ENCODE measurements at regions not wholly inside any gene's neighbourhood (a gene's known extent, or its start where the extent isn't known, plus 50 kb on each side); places are given as distances from the start of the nearest gene placed in this dataset.

DNA sequence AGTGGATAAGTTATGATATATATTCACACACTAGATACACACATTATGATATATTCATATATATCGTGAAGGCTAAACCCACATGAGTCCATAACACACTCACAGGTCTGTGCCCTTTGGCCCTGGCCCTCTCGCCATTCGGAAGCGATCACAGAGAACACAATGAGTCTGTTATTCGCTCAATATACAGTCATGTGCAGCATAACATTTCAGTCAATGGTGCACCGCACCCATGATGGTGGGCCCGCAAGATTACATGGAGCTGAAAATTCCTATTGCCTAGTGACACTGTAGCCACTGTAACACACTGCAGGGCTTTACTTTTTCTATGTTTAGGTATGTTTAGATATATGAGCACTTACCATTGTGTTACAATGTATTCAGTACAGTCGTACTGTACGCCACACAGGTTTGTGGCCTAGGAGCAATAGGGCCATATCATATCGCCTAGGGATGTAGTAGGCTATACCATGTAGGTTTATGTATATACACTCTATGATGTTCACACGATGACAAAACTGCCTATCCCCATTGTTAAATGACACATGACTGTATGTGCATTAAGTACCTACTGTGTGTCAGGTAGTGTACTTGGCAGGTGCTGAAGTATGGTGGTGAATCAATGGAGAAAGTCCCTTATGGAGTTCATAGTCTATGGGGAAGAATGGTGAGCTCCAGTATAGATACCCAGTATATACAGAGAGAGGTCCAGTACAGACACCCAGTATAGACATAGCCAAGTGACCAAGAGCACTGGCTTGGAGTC is 198.8 kb upstream of the KLF14 start:
- DNase-seq = no peak

- no peak for DNase-seq
Observed at GRCh38 chr7:130933919-130934318, 199.9 kb upstream of the KLF14 start.

DNA sequence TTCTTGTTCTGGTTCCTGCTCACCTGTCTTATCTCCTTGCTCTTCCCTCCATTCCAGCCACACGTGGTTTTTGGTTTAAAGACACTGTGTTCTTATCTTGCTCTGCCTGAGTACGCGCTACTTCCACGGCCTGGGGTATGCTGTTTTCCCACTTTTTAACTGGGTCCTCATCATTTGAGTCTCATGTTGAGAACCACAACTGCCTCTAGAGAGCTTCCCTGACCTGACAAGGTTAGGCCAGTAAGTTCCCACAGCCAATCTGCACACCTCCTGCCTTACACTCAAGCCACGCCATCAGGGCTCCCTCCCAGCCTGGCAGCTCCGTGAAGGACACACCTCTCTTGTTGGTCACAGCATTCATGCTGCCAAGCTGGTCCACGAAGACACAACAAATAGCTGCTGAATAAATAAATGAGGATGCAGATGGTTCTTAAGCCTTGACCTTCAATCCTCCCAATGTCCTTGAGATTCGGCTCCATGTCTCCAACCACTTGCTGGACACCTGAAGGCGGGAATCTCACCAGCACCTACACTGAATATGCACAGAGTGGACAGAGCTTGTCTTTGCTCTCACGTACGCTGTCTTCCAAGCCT is 201.7 kb upstream of the KLF14 start:
- DNase-seq = peak; percentile 34

DNA sequence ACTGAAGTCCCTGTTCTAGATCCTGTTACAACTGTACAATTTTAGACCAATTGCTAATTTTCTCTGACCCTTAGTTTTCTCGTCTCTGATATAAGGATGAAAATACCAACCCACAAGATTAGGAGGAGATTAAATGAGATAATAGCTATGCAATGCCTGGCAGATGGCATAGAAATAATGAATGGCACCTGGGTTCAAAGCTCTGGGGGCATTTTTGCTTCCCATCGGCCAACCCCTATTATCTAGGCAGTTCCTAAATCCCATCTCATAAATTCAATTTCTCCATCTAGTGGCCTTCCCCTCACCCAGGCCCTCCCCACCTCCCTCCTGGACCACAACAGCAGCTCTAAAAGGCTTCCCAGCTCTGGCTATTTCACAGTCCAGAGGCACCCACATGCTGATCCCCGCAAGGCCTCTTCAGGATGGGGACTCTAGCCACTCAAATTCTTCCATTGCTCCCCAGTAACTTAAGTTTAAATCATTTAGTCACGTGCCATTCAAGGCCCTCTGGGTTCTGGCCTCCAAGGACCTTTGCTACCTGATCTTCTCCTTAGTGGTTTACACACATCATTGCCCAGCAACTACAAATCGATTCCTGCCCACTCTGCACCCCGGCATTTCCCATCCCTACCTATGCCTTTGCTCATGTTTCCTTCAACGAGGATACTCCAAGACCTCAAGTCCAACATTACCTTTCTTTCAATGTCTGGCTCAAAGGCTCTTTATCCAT is 202.4 kb upstream of the KLF14 start:
- DNase-seq = no peak

- DNase-seq = no peak
Observed at GRCh38 chr7:130937016-130937415, 203.0 kb upstream of the KLF14 start.

DNA sequence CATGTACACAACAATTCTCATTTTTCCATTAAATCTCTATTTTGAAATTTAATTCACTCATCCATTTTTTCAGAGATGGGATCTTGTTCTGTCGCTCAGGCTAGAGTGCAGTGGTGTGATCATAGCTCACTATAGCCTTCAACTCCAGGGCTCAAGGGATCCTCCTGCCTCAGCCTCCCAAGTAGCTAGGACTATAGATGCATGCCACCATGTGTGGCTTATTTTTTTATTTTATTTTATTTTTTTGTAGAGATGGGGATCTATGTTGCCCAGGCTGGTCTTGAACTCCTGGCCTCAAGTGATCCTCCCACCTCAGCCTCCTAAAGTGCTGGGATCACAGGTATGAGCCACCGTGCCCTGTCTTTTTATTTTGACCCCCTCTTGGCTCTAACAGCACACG is 203.8 kb upstream of the KLF14 start:
- no peak for DNase-seq

GRCh38 chr7:130938661-130939060 is 204.7 kb upstream of the KLF14 start:
- no peak for DNase-seq

DNA sequence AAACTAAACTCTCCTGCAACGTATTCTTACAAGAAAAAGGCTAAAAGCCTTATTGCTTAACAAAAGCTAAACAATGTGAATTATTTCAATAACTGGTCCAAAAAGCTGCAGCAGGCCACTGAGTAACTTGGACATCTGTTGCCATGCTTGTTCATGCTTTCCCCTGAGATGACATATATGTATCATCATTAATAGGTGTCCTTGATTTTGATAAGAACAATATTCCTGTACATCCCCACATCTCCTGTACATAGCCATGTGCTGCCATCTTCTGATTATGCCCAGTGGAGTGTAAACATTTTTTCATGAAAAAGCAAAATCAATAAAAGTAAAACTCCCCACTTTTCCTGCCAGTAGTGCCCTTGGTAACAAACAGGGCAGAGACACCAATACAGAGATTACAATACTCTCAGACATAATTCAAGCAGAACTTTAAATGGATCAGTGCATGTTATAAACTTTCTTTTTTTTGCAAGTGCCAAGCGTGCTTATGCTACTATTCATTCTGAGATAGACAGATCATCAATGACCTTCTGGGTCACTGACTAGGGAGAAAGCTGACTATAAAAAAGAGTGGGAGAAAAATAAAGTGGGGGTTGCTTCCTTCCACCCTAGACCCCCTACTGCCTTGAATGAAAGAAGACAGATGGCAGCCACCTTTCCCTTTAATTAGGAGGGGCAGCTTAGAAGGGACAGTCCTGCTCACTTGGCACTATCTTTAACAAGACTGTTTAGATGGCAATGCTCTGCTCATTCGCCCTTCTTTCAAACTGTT is 205.5 kb upstream of the KLF14 start:
- DNase-seq = no peak

DNA sequence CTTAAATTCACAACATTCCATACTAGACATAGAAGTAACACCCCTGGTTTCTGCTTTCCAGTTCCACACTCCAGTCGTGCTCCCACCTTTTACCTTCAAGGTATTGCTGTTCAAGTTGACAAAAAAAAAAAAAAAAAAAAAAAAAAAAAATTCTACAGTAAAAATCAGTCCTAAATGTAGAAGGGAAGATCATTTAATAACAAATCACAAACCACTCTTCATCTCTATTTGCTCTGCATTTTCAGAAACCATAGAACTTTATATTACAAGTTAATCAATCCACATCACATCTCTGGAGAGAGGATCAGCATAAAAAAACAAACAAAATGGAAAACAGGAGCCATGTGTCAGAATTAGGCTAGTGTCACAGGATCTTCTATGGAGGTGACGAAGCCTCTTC is 206.3 kb upstream of the KLF14 start:
- DNase-seq = no peak

DNA sequence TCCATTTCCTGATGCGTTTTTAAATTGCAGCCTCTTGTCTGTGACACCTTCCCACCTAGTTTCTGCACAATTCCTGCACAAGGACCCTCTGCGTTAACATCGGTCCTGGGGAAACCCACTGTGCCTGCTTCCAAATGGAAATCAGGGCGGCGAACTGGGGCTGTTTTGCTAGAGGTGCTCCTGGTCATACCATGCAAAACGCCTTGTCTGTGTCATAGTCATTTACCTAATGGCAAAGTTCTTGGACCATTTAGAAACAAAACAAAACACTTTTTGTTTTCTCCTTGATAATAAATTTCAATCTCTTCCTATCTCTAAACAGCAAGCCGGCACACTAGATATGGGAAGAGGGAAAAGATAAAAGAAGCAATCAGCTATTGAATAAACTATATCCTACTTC is 206.9 kb upstream of the KLF14 start:
- DNase-seq = peak; percentile 19

DNA sequence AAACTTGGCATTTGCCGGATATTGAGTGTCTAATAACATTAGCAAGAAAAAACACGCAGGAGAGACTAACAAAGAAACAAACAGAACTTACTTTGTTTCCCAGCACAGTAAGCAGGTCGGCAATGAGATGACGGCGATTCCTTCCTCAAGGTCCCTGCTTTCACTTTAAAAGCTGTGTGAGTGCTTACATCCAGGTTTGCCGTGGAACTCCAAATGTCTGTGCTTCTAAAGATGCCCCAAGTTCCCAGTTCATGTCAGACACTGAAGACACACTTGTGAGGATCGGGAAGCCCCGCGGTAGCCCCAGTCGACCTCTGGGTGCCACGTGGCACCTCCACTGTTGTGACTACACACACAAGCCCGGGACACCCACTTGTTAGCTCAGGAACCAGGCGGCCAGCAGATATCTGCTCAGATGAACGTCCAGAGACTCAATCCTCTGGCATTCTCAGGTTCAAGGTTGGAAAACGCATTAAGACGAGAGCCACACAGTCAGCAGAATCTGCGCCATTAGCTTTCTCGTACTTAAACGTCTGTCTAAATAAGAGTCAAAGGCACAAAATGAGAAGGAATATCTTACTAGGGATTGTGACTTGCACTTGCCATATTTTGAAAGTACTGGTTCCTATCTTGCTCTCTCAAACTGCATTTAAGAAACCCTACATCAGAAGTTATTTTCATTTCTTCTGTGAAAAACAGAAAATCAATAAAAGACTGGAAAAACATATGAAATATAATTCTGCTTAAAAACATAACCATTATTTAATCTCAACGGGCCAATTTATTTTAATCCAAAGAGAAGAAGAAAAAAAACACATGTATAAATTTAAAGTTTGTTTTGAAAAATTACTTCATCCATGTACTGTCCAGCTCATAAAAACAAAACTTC is 207.6 kb upstream of the KLF14 start:
- peak; percentile 55 for DNase-seq

DNA sequence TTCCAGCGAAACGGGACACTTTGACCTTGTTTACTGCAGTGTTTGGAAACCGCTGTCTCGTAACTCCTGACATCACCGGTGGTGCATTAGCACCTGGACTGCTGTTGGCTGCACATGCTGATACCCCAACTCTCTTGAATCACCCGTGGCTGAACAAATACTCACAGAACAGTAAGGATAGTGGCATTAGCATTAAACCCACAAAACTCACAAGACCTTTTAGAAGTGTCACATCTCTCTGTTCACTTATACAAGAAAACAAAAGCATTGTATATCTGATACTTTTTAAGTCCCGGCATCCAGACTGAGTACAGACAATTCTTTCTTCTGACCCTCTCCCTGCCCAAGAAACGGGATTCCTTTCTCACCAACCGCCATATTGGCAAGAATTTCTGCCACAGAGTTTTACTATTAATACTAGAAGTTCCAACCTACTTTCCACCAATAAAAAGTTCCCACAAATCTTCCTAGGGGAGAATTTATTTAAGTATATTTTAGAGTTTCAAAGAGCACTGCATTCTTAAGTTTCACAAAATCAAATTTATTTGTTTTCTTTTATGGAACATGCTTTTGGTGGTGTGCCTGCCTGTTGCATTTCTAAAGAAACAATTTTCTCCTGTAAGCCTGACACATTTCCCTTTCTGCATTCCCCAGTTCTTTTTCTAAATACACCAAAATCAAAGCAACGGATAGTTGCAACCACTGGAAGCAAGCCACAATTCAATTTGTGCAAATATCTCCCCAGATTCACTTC is 208.4 kb upstream of the KLF14 start:
- no peak for DNase-seq

DNA sequence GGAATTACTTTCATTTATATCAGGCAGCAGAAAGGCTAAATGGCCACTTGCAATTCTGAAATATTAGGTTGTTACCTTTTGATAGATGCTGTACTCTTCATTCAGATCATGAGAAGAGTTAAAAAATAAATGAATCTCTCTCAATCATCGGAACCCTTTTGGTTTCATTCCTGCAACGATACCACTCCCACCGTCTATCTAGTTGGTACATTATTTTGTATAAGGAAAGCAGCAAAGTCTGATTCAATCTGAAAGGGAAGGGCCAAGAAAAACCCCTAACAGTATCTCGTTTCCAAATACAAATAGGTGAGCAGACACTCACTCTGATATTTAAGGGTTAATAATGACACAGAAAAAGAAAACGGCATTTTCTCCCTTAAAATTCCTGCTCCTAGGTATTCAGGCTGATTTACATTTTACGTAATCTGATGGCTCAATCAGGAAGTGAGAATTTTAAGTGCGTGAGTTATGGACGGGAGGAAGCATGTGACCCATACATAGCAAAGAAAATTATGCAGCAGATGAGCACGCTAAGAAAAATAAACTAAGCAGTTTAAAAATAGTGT is 209.4 kb upstream of the KLF14 start:
- DNase-seq = peak; percentile 56

GRCh38 chr7:130943981-130944380 is 210.0 kb upstream of the KLF14 start:
- DNase-seq = no peak

- DNase-seq = no peak
Observed at GRCh38 chr7:130944997-130945396, 211.0 kb upstream of the KLF14 start.

DNA sequence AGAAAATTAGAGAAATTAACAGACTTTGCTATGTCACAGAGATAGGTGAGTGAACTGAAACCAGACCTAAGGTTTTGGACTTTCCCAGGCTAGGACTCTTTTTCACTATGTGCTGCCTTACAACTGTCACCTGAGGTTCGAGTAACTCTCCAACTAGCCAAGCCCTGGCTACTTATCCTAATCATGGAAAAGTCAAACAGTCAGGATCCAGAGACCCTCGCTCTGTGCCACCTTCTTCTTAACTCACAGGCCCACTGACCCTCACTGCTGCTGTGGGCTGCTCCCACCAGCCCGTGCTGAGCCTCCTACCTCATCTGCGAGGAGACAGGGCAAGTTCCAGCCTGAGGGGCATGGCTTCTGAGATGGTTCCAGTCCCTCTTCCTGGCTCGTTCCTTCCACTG is 211.4 kb upstream of the KLF14 start:
- no peak for DNase-seq

- DNase-seq = no peak
Observed at GRCh38 chr7:130946114-130946513, 212.1 kb upstream of the KLF14 start.

DNA sequence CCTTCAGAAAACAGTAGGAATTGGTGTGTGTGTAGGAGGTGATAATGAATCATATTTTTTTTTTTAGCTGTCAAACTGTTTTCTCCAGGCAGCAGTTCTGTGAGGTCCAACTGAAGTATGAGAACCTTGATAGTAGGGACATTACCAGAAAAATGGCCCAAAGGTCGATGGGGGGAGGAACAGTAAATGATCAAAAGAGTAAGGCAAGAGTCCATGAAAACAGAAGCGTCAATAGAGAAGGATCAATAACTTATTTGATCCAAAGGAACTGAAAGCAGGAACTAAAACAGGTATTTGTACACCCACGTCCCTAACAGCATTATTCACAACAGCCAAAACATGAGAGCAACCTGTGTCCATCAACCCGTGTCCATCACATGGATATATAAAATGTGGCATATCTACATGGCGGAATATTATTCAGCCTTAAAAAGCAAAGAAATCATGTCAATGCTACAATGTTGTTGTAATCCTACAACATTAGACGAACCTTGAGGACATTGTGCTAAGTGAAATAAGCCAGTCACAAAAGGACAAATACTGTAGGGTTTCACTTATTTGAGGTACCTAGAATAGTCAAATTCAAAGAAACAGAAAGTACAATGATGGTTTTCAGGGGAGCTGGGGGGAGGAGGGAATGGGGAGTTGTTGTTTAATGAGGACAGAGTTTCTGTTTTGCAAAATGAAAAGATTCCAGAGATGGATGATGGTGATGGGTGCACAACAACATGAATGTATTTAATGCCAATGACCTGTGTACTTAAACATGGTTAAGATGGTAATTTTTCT is 214.0 kb upstream of the KLF14 start:
- DNase-seq = no peak

DNA sequence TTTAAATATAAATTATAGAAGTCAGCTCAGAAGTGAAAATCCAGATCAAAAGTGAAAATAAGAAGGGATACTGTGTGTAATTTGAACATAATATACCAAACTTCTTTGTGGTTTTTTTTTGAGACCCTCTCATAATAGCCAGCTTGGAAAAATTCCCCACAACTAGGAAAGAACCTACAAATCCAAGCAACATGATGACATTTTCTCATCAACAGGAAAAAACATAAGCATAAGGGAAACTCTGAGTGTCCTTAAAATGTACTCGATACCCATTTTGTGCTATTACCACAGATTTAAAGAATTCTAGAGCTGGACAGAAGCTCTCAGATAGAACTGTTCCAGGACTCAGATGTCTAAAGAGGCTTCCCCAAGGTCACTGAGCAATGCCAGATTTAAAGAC is 214.8 kb upstream of the KLF14 start:
- no peak for DNase-seq

DNA sequence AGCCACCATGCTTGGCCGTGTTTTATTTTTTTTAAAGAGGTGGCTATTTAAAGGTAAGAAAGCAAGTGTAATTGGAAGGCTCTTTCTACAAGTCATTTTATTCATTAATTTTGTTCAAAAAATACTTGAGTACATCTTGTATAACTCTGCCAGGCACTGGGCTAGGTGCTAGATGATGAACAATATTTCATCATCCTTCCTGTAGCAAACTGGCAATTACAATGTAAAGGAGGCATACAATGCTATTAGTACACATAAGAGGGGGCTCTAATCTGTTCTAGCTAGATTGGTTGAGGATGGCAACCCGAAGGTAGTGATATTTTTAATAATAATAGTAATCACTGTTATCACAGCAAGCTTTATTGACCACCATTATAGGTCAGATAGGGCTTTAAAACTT is 215.5 kb upstream of the KLF14 start:
- DNase-seq = no peak
